ENCODE measurements at regions not wholly inside any gene's neighbourhood (a gene's known extent, or its start where the extent isn't known, plus 50 kb on each side); places are given as distances from the start of the nearest gene placed in this dataset.

DNA sequence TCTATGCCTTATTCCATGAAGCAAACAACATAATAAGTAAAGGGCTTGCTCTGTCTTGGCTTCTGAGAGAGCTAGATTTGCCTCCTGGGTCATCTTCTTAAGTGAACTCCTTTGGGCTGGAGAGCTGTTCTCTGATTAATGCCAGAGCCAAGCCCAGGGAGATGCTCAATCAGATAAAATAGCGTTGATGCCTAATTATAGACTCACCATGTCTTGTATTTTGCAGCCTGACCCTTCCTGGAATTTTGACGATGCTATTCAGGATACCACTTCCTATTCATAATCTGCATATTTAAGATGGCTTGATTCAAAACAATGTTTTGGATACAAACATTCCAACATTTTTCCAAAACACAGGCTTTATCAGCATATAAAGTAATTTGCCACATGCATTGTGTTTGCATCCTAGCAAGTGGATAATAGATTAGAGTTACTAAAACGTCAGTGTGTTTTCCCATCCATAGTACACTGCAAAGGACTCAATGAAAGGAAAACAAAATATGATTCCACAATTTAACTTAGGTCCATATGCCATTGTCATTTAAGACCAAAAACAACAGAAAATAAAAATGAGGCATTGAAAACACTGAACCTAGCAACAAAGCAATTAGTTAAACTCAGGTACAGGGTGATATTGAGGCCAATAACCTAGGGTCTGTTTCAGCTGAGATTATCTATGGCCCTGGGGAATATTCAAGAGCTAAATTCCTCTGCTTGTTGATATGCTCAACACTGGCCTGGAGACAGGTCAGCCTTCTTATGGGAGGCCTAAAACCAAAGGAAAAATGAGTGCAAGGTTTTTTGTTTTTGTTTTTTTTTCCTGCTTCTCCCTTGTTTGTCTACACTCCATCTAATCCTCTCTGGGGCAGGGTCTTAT, 184.2 kb upstream of the FOXN3 start:
- no peak for DNase-seq

- no peak for DNase-seq
Measured at GRCh38 chr14:89600029-89600428, 183.0 kb upstream of the FOXN3 start.

DNA sequence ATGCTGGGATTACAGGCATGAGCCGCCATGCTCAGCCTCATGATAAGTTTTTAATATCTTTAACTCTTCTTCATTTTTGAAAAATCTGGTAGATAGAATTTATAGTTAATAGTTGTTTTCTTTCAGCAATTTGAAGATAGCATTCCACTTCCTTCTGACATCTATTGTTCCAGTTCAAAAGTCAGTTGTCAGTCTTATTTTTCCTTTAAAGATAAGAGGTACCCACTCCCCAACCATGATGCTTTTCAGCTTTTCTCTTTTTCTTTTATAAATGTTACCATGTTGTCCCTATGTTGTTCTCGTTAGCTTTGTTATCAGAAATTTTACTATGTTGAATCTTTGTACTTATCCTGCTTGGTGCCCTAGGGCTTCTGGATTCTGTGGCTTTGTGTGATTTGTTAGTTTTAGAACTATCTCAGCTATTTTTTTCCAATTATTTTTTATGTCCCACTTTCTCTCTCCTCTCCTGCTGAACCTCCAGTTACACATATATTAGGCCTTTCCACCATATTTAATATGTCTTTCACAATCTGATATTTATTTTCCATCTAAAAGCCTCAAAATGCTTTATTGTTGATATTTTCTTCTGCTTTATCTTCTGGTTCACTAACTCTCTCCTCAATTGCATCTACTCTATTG, 181.6 kb upstream of the FOXN3 start:
- DNase-seq: no peak

DNA sequence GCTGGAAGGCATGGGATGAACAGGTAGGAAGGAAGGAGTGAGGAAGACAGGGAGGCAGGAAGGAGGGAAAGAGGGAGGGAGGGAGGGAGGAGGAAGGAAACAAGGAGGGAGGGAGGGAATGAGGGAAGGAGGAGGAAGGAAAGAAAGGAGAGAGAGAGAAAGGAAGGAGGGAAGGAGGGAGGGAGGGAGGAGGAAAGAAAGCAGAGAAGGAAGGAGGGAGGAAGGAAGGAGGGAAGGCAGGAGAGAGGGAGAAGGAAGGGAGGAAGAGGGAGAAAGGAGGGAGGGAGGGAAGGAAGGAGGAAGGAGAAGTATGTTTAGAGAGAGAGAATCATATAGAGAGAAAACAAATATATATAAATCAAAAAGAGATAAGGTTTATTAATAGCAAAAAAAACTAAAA, 175.9 kb upstream of the FOXN3 start:
- DNase-seq: no peak

DNA sequence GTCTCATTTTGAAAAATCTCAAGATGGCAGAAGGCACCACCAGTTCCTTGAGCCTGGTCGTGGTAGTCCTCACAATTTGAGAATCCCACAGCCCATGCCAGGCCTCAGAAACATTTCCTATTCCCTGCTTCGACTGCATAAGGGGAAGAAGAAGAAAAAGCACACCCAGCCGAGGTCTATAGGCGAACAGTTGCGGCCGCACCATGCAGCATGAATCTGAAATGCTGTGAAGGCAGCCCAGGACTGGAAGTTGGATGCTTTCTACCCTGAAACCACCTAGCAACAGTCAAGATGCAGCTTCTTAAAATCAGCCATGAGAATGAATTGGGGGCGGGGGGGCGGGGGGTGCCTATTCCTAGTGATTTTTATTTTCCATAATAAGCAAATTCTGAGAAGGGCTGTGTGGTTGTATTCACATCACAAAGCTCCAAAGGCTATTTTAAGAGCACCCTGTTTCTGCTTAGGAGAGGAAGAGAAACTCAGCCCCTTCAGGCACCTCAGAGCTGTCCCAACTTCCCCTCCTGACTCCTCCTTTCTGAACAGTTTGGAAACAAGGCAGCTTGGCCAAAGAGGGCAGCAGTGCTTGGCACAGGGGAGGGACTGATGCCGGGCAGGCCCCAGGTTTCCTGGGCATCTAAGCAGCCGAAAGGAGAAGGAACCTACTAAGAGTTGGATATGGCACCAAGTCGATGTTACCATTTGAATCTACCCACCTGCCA, 172.5 kb upstream of the FOXN3 start:
- no peak for DNase-seq

GRCh38 chr14:89588840-89589296, 171.8 kb upstream of the FOXN3 start:
- no peak for DNase-seq

DNA sequence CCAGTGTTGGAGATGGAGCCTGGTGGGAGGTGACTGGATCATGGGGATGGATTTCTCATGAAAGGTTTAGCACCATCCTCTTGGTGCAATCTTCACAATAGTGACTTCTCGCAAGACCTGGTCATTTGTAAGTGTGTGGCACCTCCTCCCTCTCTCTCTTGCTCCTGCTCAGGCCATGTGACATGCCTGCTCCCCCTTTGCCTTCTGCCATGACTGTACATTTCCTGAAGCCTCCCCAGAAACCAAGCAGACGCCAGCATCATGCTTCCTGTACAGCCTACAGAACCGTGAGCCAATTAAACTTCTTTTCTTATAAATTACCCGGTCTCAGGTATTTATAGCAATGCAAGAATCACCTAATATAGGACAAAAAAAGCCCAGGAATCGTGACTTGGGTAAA, 171.0 kb upstream of the FOXN3 start:
- DNase-seq: no peak

DNA sequence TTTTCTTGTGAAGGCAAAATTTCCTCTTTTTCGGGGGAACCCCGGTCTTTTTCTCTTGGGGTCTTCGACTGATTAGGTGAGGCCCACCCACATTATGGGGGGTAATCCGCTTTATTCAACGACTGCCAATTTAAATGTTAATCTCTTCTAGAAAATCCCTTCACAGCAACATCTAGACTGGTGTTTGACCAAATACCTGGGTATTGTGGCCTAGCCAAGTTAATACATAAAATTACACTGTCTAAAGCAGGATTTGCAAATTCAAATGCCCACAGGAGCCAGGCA, 170.0 kb upstream of the FOXN3 start:
- DNase-seq: no peak

- DNase-seq: no peak
Measured at GRCh38 chr14:89586258-89587135, 169.5 kb upstream of the FOXN3 start.

- DNase-seq: no peak
Measured at GRCh38 chr14:89578156-89578555, 161.1 kb upstream of the FOXN3 start.

DNA sequence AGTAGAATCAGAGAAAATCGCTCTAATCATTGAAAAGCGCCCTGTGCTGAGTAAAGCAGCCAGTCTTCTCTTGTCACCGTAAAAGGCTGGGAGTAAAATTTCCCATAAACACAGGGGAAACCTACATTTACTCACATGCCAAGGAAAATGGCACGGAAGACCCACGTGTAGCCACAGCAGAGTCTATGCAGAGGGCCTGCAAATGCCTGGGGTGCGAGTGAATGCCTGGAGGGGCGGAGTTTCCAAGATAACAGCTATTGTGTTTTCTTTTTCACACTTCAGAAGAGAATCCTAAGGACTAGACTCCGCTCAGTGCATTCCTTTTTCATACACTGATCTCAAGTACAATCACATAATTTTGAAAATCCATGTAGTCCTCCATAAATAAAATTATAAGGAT, 159.9 kb upstream of the FOXN3 start:
- DNase-seq: no peak

DNA sequence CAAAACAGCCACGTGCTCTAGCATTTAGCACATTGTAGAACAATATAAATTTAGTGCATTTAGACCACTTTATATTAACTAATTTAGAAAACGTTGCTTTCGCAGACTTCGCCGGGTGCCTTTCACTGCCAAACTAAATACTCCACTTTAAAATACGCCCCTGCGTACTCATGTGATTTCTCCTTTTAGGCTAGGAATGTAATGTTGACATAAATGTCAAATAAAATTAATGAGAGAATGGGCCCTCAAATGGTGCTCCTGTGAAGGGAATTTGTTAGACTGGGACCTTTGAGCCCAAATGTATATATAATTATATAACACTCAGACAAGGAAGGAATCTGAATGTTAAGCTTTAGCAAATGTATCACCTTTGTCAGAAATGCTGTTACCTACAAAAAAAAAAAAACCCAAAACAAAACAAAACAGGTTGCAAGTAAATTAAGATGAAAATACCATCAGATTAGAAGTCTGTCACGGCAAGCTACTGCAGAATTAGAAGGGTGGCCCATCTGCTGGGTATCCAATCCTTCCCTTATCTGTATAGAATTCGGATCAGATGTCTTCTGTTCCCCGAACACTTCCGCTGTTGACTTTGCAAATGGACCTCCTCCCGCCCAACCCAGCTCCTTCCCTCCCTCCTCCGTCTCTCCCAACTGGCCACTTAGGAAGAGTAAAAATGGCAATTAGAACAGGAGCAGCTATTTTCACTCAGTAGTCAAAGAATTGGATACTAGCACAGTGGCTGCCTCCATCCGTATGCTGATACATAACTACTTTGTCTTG, 159.3 kb upstream of the FOXN3 start:
- no peak for DNase-seq

DNA sequence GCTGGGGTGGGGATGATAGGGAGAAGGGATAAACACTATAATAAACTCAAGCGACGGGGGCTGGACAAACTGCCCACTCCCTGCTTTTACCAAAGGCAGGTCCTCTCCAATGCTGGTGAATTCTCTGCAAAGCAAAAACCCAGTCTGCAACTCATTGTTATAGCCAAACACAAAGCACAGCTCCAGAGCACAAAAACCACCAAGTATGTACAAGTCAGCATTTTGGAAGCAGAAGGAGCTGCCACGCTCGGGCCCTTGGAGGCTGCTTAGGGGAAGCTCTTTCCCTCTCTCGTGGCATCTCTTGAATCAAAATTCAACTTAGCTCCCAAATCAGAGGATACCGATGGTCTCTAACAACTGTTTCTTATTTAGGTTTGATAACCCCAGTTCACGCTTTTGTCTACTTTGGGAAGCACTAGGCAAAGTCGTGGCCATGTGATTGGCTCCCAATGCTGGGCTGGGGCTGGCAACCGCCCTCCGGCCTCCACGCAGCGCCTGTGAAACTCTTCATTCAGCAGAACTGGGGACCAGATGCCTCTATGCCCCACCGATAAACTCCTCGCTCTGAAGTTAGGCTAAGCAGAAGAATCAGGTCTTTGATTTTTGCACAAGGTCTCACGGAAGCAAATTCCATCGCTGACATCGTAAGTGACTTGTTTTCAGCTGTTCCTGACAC, 158.5 kb upstream of the FOXN3 start:
- no peak for DNase-seq

DNA sequence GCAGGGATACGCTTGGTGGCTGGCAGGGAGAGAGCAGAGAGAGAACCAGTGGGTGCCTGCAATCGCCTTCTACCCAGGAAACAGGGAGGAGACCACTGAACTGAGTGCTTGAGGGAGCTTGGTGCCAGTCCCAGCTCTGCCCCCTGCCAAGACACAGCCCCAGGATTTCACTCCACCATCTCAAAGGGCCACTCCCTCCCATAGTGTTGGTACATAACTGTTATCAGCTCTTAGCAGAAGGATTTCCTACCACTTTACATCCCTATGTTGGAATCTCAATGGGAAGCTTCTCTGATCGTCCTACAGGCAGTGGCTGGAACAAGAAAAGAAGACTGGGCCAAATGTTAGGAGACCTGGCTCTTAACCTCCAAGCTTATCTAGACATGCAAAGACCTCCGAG, 157.4 kb upstream of the FOXN3 start:
- no peak for DNase-seq

DNA sequence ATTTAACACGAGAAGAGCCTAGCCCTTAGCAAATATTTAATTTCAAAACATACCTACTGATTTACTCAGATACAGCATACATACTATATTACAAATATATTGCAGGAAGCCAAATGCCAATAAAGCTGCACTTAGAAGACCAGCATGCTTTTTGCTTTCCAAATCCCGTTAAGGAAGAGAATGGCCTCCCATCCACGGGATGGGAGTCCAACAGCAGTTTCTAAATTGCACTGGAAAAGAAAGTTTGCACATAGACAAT, 156.3 kb upstream of the FOXN3 start:
- no peak for DNase-seq

GRCh38 chr14:89572596-89573398, 155.8 kb upstream of the FOXN3 start:
- DNase-seq: no peak

GRCh38 chr14:89571491-89571890, 154.5 kb upstream of the FOXN3 start:
- no peak for DNase-seq

DNA sequence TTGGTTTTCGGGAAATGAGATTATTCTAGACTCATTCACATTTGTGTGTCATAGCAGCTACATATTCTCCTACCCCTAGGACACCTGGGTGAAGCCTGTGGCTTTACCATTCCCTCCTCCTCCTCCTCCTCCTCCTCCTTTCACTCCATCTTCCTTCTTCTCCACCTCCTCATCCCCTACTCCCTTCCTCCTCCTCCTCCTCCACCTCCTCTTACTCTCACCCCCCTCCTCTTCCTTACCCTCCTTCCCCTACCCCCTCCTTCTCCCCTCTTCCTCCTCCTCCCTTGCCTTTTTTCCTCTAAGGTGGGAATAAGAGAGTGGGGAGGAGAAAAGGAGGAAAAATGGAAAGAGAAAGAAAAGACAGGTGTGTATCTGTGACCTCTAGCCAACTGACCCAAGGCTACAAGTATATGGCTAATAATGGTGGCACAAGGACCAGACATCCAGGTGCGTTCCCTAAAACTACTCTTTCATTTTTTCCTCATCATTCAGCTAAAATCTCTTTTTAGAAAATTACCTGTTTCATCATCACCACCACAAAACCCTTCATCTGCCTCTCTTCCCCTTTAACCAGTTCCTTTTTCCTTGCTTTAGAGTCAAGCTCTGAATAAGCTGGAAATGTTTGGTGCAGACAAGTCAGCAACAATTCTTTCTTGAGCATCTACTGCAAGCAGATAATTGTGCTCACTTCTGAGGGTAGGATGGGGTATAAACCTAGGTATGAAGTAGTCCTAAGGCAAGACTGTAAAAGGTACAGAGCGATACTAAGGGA, 149.8 kb upstream of the FOXN3 start:
- no peak for DNase-seq

DNA sequence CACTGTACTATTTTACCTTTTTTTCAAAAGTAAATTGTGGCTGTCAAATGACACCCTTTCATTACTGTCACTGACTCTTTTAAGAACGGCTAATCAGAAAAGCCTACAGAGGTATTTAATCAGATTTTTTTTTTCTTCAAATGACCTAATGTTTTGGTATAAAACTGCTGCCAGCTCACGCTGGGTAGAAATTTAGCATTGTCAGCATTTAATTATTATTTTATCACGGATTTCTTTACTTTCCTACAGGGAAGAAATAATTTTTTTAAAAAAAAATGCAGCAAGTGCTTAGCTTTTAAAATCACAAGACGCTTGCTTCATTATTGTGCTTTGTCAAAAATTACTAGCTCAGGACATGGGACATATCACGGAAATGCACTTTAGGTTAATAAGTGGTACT, 149.1 kb upstream of the FOXN3 start:
- no peak for DNase-seq

DNA sequence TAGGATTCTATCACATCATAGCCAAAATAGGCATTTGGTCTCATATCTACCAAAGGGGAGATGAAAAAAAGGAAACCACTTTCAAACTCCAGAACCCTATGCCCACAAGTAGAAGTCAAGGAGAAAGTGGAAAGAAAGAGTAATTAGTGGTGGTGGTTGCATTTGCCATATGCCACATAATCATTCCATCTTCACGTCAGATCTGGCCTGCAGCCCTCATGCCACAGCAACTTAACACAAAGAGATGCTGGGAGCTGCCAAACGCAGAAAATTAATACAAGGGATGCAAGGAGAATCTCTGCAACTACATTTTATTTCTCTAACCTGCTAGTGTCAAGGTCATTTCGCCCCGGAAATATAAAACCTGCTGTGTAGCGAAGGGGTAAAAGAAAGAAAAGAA, 148.6 kb upstream of the FOXN3 start:
- DNase-seq: no peak

Measured in occipital lobe (tissue), 1 donor.